ENCODE measurements at regions not wholly inside any gene's neighbourhood (a gene's known extent, or its start where the extent isn't known, plus 50 kb on each side); places are given as distances from the start of the nearest gene placed in this dataset.

DNA sequence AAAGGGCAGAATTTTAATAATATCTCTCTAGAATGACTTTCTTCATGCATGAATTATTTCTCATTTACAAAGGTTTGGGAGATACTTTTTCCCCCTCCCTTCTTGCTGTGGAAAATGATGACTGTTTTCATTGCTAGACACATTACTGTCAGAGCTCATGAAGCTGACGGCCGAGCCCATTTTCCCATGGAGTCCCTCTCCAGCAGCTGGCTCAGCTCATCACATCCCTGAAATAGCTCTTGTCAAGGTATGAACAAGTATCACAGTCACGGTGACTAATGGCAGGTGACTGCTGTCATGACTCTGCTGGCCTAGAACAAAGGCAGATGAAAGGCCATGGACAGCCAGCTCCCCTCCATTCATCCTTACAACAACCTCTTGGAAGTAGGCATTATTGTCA lies 208.1 kb downstream of the ABCC12 start:
- TF ChIP-seq POLR2A (IDR thresholded peaks at IDR 0.05; ENCODE audit: low read depth, low read length): no peak
- TF ChIP-seq POU2F2 (IDR thresholded peaks at IDR 0.05; ENCODE audit: low read depth, low read length): no peak
